ENCODE measurements at regions not wholly inside any gene's neighbourhood (a gene's known extent, or its start where the extent isn't known, plus 50 kb on each side); places are given as distances from the start of the nearest gene placed in this dataset.
"Not testable (repeated sequence)": the region's sequence is repeated elsewhere in the genome, so short reads cannot be mapped to it uniquely, and the experiment has no call there.

GRCh38 chr10:25865267-25865666 lies 68.8 kb upstream of the MYO3A start:
- Mint-ChIP-seq H3K27me3 (no peaks in the 10 kb centered on the region), H3K4me3 (no peak overlapping the region), H3K36me3 (ENCODE audit: low read depth) (no peaks in the 10 kb centered on the region), H3K27ac (no peak overlapping the region), H3K9me3 (peaks cover 5% of the 10 kb centered on the region), H3K4me1 (no peaks in the 10 kb centered on the region)
- ChIA-PET CTCF (interaction anchor here (1.7 kb wide), 1 partner anchor 10 kb away, joined by 7 read pairs; no protein-coding TSS in a partner anchor), POLR2A (no interaction called here)
- DNase-seq: no peak
- intact Hi-C loops (cut with micrococcal nuclease): no loop called here
- TF ChIP-seq CTCF (IDR thresholded peaks at IDR 0.05): no peak
- ATAC-seq (ENCODE audit: low read depth): no peak

- Mint-ChIP-seq H3K27ac (no peak overlapping the region), H3K27me3 (no peaks in the 10 kb centered on the region), H3K36me3 (ENCODE audit: low read depth) (no peaks in the 10 kb centered on the region), H3K9me3 (peaks cover 5% of the 10 kb centered on the region), H3K4me1 (no peaks in the 10 kb centered on the region), H3K4me3 (no peak overlapping the region)
- ATAC-seq (ENCODE audit: low read depth): no peak
- CTCF ChIA-PET: no interaction called here
- no peak for DNase-seq
- POLR2A ChIA-PET: no interaction called here
- intact Hi-C loops (cut with micrococcal nuclease): no loop called here
- no peak for TF ChIP-seq CTCF (IDR thresholded peaks at IDR 0.05)
Observed at GRCh38 chr10:25867321-25867720, 66.7 kb upstream of the MYO3A start.

GRCh38 chr10:25869067-25869591 lies 64.9 kb upstream of the MYO3A start:
- no peak overlapping the region for H3K4me3 Mint-ChIP-seq
- peaks cover 4% of the 10 kb centered on the region for H3K9me3 Mint-ChIP-seq
- no peaks in the 10 kb centered on the region for H3K4me1 Mint-ChIP-seq
- H3K27me3 Mint-ChIP-seq: no peaks in the 10 kb centered on the region
- ATAC-seq (ENCODE audit: low read depth) (no peak), DNase-seq (no peak)
- no peaks in the 10 kb centered on the region for H3K36me3 Mint-ChIP-seq (ENCODE audit: low read depth)
- intact Hi-C loops (cut with micrococcal nuclease): no loop called here
- H3K27ac Mint-ChIP-seq: no peak overlapping the region
- no peak for TF ChIP-seq CTCF (IDR thresholded peaks at IDR 0.05)
- ChIA-PET CTCF (no interaction called here), POLR2A (no interaction called here)

GRCh38 chr10:25869609-25870008 lies 64.4 kb upstream of the MYO3A start:
- TF ChIP-seq CTCF (IDR thresholded peaks at IDR 0.05): no peak
- CTCF ChIA-PET: no interaction called here
- no peak overlapping the region for H3K4me3 Mint-ChIP-seq
- ATAC-seq (ENCODE audit: low read depth) (no peak), DNase-seq (no peak)
- H3K36me3 Mint-ChIP-seq (ENCODE audit: low read depth): no peaks in the 10 kb centered on the region
- H3K27ac Mint-ChIP-seq: no peak overlapping the region
- H3K4me1 Mint-ChIP-seq: no peaks in the 10 kb centered on the region
- POLR2A ChIA-PET: no interaction called here
- intact Hi-C loops (cut with micrococcal nuclease): loop anchor here (10.0 kb wide), 1 partner anchor 295 kb away; no protein-coding TSS in a partner anchor
- no peaks in the 10 kb centered on the region for H3K27me3 Mint-ChIP-seq
- no peaks in the 10 kb centered on the region for H3K9me3 Mint-ChIP-seq

- H3K27ac Mint-ChIP-seq; H3K36me3 Mint-ChIP-seq (ENCODE audit: low read depth); POLR2A ChIA-PET; ATAC-seq (ENCODE audit: low read depth); DNase-seq; H3K27me3 Mint-ChIP-seq; H3K4me1 Mint-ChIP-seq; H3K9me3 Mint-ChIP-seq; H3K4me3 Mint-ChIP-seq: not testable (repeated sequence)
- CTCF ChIA-PET: interaction anchor here (2.0 kb wide), 1 partner anchor 682 kb away, joined by 18 read pairs; no protein-coding TSS in a partner anchor
- intact Hi-C loops (cut with micrococcal nuclease): loop anchor here (2.0 to 10.0 kb wide), 2 partner anchors 290 to 460 kb away; no protein-coding TSS in a partner anchor
Observed at GRCh38 chr10:25874402-25874801, 59.6 kb upstream of the MYO3A start.

Data from activated B cell treated with CpG ODN at 0.5 μM for 24 hours (primary cell).